Keratinocyte (primary cell): ENCODE measurements at regions not wholly inside any gene's neighbourhood (a gene's known extent, or its start where the extent isn't known, plus 50 kb on each side); places are given as distances from the start of the nearest gene placed in this dataset.

Source experiments
- CTCF ChIP-seq, 3 experiments: IDR thresholded peaks in 1 of 3; conservative IDR thresholded peaks in 1 of 3; optimal IDR thresholded peaks in 1 of 3; 2 replicates in 2 of 3; 3 replicates in 1 of 3; pipeline versions ENCODE3 to v1.5.1; 2011; ENCODE audit warnings: low read length in 3 of 3, mild to moderate bottlenecking in 3 of 3, moderate library complexity in 2 of 3, control low read depth in 1 of 3, inconsistent platforms in 1 of 3; ENCODE audit not compliant: insufficient read depth in 2 of 3; ENCODE audit errors: extremely low read depth in 1 of 3
- EZH2 ChIP-seq: IDR thresholded peaks from one replicate; pipeline ENCODE4 v1.6.1; 2012; ENCODE audit warnings: inconsistent platforms, mild to moderate bottlenecking, low read length, moderate library complexity

- TF ChIP-seq CTCF (optimal IDR thresholded peaks at IDR 0.05 in 1 of 3, IDR thresholded peaks at IDR 0.05 in 1 of 3, conservative IDR thresholded peaks at IDR 0.05 in 1 of 3; ENCODE audit: extremely low read depth in 1 of 3, insufficient read depth in 2 of 3, low read length in 3 of 3) (no peak), EZH2 (no peak)
Measured at GRCh38 chr20:20835897-20836296, 123.5 kb upstream of the RALGAPA2 start.
